ENCODE measurements at regions not wholly inside any gene's neighbourhood (a gene's known extent, or its start where the extent isn't known, plus 50 kb on each side); places are given as distances from the start of the nearest gene placed in this dataset.

DNA sequence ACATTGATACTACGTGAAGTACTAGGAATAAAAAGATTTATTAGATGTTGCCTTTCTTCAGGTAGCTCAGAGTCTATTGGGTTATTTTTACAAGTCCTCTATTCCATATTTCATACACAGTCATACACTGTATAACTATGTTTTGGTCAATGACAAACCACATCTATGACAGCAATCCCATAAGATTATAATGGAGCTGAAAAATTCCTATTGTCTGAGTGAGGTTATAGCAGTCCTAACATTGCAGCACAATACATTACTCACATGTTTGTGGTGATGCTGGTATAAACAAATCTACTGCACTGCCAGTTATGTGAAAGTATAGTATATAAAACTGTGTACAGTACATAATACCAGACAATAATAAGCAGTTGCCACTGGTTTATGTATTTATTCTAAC lies 595.1 kb downstream of the MBD2 start:
- in situ Hi-C loops (cut with HindIII; ENCODE audit: low pct_unique_long_range_greater_than_20kb, low sequenced_read_pairs): no loop called here

DNA sequence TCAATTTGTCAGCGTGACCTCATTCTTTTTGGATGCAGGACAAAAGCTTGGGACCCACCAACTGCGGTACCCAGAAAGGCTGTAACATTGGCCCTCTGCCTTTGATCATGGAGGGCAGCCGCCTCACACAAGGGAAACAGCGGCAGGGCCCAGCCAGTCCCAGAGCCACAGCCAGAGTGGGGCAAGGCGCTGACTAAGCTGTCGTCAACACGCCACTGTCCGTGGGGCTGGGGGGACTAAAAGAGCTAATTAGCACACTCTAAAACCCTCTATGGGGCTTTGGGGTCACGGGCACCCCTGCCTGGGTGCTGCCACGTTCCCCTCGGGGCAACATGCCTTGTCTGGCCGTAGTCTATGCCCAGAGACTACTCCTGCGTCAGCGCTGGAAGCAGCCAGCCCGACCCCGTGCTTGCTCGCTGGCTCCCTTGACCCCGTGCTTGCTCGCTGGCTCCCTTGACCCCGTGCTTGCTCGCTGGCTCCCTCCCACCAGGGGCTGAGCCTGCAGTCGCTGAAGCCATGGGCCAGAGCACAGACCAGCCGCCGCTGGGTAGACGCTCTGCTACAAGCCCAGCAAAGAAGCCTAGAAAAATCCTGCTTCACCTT lies 598.4 kb downstream of the MBD2 start:
- in situ Hi-C loops (cut with HindIII; ENCODE audit: low pct_unique_long_range_greater_than_20kb, low sequenced_read_pairs): no loop called here

More for the DNA sequence above, 595.1 kb downstream of the MBD2 start:
- DNase-seq (ENCODE audit: low read depth): no peak

DNA sequence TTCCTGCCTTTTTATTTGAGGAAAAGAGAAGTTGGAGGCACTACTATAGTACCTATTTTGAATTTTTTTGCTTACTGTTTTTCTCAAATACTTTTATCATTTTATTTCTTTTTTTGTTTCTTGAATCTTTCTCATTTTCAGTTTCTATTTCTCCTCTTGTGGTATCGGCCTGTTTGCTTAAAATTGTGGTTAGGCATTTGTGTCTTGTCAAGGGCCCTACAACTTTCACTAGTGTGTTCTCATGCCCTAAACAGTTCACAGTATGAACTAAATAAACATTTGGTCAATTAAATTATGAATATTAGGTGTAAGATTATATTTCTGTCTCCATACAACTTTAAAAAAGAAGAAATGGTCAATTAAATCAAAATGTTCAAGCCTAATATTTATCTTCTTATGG lies 613.5 kb downstream of the MBD2 start:
- in situ Hi-C loops (cut with HindIII; ENCODE audit: low pct_unique_long_range_greater_than_20kb, low sequenced_read_pairs): no loop called here
- DNase-seq (ENCODE audit: low read depth): no peak

More for the DNA sequence above, 598.4 kb downstream of the MBD2 start:
- no peak for DNase-seq (ENCODE audit: low read depth)

DNA sequence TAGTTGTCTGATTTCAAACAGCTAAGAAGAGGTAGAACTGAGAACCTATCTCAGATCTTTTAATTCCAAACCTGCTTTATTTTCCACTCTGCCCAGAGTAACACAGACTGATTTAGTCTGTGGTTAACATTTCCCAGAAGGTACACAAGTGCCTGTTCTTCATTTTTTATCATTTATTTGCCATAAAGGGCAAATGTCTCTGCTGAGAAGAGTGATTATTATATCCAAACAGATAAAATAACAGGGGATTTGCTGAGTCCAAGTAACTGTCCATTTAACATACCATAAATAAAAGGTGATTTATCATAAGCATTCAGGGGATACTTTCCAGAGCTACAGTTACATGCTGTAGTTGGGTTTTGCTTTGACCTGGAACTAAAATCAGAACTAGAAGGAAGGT lies 617.7 kb downstream of the MBD2 start:
- DNase-seq (ENCODE audit: low read depth): no peak
- in situ Hi-C loops (cut with HindIII; ENCODE audit: low pct_unique_long_range_greater_than_20kb, low sequenced_read_pairs): no loop called here

DNA sequence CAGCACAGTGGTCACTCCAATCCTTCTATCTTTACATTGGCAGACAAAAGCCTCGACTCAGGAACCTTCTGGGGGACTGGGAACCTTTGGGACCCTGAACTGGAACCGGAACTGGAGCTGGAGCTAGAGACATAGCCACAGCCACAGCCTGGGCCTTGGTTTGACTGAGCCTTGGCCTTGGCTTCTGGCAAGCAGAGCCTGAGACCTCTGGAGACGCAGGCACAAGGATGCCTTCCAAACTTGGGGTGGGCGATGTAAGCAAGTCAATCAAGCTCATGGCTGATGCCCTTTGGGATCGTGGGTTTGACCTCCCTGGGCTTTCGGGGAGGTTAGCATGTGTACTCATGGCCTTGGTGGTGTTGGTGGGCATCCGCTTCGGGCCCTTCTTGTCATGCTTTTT lies 619.3 kb downstream of the MBD2 start:
- in situ Hi-C loops (cut with HindIII; ENCODE audit: low pct_unique_long_range_greater_than_20kb, low sequenced_read_pairs): no loop called here
- DNase-seq (ENCODE audit: low read depth): no peak

DNA sequence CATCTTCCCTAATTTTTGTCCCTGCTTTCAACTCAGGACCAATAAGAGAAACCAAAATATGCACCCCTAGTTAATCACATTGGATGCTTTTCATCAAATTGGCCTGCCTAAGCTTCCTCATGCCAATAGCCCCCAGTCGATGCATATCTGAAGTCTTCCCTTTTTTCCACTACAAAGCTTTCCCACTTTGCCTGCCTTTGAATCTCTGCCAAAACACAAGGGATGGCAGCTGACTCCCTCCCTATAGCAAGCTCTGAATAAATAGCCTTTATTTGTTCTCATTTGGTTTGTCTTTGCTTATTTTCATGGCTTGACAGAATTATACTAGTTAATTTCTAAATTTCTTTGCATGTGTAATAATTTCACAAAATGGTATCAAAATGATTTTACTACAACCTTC lies 621.2 kb downstream of the MBD2 start:
- DNase-seq (ENCODE audit: low read depth): no peak
- in situ Hi-C loops (cut with HindIII; ENCODE audit: low pct_unique_long_range_greater_than_20kb, low sequenced_read_pairs): no loop called here

DNA sequence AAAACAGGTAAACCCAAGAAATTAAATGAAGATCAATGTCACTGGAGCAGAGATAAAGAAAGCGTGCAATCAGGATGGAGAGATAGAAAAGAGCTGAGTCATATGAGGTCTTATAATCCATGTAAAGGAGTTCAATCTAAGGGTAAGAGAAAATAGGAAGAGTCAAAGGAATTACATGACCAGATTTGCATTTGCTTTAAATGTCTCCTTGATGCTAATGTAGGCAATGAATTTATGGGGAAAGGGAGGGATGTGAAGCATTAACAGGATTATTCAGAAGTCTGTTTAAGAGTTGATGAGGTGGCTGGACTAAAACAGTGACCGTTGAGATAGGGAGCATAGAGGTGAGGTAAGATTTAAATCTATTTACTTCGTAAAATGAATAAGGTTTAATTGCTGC lies 623.1 kb downstream of the MBD2 start:
- in situ Hi-C loops (cut with HindIII; ENCODE audit: low pct_unique_long_range_greater_than_20kb, low sequenced_read_pairs): no loop called here
- no peak for DNase-seq (ENCODE audit: low read depth)

DNA sequence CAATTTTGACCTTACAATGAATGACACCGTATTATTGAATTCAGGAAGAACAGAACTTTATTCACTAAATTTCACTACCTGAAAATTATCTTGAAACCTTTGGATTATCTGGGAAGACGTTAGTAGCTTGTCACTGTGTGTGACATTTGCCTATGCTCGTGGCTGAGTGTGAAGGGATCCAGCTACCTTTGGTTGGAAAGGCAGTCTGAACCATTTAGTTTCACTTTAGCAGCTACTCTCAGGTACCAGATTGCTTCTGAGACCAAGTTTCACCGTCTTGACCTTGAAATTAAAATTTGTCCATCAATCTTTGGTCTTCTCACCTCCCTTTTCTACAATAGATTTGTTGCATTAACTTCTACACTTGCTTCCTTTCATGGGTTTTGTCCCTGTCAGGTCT lies 637.5 kb downstream of the MBD2 start:
- in situ Hi-C loops (cut with HindIII; ENCODE audit: low pct_unique_long_range_greater_than_20kb, low sequenced_read_pairs): no loop called here
- DNase-seq (ENCODE audit: low read depth): no peak
